UCSD-AML1 (cell line): ENCODE measurements at regions not wholly inside any gene's neighbourhood (a gene's known extent, or its start where the extent isn't known, plus 50 kb on each side); places are given as distances from the start of the nearest gene placed in this dataset.

Experiments used
- DNase-seq: peaks from one replicate; lab custom pipeline; 2025; ENCODE audit not compliant: unreplicated experiment; lab: John Stamatoyannopoulos, UW

DNA sequence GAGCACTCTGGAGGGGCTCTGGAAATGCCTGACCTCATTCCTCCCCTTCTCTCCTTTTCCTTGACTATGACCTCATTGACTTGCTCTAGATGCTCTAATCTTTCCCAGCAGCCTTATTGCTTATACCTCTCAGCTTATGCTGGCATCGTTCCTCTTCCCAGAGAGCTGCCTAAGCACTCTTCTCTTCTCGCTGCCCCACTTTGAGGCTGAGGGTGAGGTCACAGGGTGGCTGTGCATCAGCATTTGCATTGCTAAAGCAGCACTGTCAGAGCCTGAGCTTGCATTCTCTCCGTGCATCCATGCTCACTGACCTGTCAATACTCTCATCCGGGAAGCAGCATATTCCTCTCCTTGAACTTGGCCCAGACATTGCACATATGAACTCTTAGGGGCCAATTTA lies 96.4 kb upstream of the NTRK2 start:
- DNase-seq: no peak

DNA sequence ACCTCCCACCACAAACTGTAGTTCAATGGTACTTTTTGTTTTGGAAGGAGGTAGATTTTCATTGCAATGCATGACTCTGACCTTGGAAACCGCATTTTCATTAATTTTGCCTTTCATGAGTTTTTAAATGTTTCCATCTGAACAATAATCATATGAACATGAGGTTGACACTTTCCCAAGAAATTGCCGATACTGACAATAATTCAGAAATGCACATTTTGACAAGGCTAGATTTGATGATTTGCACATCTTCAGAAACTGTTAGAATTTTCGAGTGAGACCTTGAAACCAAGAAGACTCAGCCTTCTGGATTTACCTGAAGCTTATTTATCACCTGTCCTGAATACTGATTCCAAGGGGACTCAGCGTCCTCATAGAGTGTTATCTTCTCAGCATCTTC lies 93.8 kb upstream of the NTRK2 start:
- no peak for DNase-seq

DNA sequence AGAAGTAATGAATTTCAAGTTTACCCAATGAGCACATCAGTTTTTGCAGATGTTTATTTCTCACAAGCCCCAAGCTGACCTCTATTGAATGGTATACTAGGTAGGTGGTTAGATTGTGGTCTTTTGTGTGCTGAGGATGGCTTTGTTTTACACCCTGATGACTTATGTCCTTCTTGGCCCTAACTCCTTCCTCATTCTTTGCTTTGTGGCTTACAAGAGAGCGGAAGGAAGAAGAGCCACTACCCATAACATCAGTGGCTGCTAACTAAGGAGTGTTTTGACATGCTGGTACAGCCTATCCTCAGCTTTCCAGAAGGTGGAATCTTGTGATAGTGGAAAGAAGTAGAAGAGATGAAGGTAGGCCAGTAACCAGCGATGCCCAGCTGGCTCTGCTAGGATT lies 85.7 kb upstream of the NTRK2 start:
- no peak for DNase-seq

DNA sequence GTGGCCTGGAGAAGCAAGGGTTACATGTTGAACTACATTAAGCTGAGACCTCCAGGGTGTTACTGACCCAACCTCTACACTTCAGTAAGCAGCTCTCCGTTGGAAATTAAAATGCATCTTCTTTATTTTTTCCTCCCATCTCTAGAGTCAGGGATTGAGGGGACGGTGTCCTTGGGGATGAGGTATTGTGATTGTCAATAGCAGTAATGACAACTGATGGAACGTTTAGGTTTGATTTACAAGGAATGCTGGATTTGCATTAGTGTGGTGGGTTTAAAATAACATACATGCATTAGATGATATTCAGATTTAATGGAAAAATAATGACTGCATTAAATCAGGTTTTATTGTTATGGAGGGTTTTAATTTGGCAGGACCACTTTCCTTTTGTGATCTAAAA lies 82.9 kb upstream of the NTRK2 start:
- DNase-seq: no peak

DNA sequence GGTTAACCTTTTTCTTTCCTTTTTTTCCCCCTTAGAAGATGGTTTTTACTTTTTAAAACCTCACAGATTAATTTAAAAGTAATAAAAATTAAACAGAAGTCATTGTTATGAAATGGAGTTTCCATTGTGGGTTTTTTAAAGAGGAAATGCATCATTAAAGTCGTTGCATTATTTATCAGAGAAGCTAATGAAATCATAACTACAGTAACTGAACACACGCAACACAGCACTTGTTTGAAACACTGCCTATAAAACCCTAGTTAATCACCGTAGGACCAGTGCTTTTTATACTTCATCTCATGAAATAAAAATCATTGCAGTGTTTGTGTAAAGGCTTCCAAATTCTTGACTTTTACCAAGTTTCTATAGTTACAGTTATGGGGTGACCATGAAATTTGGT lies 82.4 kb upstream of the NTRK2 start:
- DNase-seq: no peak

DNA sequence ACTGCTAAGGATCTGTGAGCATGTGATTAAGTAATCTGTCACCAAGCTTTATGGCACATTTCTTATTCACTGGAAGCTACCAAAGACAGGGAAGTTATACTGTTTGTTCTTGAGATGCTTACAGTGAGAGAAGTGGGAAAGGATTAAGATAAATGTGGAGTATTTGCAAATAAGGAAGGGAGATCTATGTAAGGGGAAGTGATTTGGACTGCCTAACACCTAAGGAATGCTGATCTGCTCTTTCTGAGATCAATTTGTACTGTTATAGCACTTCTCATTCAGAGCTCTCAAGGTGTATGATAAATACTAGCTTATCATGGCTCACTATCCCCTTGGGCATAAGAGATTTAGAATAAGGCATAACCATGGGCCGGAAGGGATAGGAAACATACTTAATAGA lies 80.0 kb upstream of the NTRK2 start:
- no peak for DNase-seq

DNA sequence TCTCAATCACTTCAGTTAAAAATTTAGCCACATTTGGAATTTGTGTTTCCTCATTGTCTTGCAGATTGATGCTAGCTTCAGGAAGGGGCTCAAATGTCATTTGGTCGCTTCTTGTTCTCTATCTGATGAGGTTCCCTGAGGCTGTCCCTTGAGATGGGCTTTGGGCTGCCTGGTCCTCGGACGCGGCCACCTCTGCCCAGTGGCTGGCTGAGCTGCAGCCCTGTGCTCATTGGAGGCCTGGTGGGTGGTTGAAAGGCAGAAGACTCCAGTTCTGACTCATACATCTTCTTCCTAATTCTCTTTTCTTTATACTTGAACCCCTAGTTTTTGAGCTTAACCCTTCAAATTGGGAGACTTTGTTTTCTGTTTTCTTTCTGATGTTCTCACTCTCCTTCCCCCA lies 78.8 kb upstream of the NTRK2 start:
- DNase-seq: no peak

DNA sequence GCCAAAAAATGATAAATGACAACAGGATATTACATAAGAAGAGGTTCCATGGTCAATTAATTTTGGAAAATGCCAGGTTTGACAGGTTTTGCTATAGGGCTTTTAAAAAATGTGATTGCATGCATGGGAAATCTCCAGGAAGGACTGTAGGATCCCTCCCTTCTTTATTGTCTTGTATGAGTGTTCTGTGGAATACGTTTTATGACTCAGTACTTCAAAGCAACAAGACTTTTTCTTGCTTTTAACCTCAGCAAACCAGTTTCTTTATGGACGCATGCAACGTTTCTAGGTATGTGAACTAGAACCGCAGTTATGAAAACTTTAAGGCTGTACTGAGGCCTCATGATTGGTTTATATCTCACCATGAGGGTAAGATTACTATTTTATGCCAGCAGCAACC lies 76.6 kb upstream of the NTRK2 start:
- no peak for DNase-seq

DNA sequence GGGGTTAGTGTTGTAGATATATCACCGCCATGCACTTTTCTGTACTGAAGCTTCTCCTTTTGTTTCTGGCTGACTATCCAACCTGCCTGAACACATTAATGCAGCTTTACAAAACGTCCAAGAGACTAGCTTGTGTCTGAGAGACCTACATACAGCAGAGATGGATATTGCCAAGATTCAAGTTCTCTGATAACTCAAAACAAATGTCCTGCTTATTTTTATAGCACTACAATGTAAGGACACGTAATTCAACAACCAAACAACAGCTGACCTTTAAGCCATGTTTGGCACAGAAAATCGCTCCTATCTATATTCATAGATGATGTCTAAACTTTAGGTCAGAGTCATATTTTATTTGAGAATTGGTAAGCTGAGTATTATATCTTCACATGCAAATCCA lies 76.2 kb upstream of the NTRK2 start:
- DNase-seq: no peak

DNA sequence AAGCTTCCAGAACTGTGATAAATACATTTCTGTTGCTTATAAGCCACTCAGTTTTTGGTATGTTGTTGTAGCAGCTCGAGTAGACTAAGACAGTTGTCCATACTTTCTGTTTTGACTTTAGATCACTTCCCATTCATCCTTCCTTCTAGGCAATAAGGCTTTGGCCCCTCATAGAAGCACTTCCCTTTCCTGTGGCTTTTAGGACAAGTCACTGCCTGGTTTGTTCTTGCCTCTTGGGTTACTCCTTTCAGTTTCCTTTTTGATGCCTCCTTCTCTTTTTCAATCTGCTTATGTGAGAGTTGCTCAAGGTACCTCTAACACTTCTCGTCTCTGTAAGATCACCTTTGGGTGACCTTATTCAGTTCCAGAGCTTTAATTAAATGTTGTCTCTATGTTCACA lies 72.4 kb upstream of the NTRK2 start:
- no peak for DNase-seq

DNA sequence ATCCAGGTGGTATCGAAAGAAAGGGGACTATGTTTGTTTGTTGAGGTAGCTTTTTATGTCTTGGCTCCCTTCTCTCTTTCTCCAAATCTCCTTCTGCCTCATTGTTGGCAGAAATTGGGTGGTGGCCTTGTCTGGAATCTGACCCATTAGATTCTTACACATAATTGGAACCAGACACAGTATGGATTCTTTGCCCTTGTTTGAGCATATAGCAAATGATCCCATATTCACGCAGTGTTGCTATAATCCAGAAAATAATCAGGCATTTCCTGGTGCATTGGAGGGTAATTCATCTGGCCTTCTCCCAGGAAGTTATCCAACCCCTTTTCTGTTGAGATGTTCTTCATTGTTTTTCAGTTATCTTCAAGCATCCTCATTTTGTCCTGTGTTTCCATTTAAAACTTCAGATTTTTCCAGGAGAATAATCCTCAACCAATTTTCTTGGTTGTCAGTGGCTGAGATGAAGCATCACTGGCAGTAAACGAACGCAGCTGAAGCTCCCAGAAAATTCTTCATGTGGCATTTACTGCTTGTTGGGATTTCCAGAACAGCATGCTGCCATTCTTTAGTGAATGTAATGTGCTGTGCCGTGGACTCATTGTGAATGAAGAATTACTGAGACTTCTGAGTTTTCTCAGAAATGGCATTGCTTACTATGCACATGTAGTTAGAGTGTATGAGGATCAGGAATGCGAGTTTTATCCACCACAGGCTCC lies 70.5 kb upstream of the NTRK2 start:
- DNase-seq: no peak

DNA sequence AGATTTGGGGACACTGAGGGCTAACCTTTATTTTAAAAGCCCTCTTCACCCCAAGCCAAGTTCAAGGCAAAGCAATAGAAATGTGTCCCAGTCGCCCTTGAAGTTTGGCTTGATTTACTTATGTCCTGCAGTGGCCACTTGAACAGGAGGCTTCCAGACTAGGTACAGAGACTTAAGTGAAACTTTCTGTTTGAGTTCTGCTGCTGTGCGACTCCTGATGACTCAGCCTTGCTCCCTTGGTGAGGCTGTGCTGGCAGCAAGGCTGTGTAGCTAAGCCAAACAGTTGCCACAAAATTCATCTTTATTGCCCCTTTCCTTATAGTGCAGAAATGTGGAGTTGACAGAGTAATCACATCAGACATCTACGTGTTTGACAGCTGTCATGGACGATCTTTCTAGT lies 68.8 kb upstream of the NTRK2 start:
- DNase-seq: no peak

DNA sequence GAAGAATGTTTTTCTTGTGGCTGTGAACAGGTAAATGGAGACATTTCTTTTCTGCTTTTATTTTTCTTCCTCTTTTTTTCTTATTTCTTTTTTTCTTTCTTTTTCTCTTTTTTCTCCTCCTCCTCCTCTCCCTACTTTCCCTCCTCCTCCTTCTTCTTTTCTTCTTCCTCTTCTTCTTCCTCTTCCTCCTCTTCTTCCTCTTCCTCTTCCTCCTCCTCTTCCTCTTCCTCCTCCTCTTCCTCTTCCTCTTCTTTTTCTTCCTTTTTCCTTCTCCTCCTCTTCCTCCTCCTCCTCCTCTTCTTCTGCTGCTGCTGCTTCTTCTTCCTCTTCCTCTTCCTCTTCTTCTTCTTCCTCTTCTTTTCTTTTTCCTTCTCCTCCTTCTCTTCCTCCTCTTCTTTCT lies 65.3 kb upstream of the NTRK2 start:
- no peak for DNase-seq

DNA sequence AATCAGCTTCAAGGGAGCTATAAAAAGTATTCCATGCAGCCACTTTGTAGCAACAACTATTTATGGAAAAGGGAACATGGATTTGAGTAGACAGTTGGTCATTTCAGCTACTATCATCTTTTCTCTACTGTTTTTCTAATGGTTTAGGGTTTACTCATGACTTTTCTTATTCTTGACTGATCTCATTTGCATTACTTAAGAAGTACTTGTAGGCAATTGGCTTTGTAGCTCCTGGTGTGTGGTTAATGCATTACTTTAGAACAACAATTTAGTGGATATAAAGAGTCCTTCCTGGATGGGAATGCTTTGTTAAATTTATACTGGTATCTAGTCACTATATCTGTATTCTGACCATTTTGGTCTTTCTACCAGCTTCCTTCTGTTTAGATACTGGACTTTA lies 59.8 kb upstream of the NTRK2 start:
- no peak for DNase-seq

DNA sequence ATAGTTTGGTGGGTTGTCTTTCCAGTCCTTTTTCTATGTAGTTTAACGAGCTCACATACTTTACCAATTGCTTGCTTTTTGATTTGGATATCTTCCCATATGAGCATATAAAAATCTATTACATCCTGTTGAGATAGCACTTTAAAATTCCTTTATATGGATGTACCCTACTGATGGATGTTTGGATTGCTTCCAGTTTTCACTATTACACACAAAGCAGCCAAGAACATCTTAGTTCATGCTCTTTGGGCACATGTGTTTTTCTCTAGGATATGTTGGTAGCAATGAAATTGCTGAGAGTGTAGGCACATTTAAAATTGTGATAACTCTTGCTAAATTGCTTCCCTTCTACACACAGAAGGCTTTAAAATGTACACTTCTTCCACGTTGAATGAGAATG lies 56.1 kb upstream of the NTRK2 start:
- DNase-seq: no peak

DNA sequence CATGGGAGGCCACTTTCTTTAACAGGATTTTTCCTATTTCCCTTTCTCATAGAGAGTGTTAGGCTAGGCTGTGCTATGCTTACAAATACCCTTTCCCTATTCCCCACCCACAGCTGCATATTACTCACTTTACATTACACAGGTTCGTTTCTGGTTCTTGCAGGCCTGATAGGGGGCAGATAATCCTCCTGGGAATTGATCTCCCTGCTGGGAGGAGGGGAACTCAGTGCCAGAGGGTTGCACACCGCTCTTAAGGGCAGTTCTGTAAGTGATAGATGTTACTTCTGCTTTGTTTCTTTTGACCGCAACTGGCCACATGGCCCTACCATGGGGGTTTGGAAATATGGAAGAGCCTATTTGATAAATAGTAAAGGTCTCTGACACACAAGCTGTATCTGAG lies 54.0 kb upstream of the NTRK2 start:
- no peak for DNase-seq

DNA sequence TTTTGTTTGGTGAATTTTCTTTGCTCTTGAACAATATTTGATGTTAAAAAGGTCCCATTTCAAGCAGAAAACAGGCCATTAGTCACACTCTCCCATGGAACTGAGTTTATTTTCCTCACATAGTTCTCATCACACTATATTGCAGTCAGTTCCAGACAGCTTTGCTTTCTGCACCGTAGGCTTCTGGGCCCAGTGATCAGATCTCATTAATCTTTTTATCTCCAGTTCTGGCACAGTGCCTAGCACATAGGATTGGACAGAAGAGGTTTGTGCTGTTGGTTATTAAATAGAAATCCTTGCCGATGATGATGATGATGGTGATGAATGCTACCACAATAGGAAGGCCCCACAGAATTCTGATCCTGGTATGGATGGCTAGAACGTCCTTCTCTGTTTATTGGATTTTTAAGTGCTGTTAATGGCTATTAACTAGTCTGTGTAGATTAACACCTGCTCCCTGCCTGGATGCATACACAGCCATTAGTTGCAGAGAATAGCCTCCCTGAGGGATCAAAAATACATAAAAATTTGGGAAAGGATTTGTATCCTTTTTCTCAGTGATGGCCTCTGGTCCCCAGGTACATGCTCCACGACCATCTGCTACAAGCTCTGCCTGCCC lies 52.0 kb upstream of the NTRK2 start:
- DNase-seq: no peak
